Medulla oblongata (tissue), 1 donor: ENCODE measurements at regions not wholly inside any gene's neighbourhood (a gene's known extent, or its start where the extent isn't known, plus 50 kb on each side); places are given as distances from the start of the nearest gene placed in this dataset.
"Not testable (repeated sequence)": the region's sequence is repeated elsewhere in the genome, so short reads cannot be mapped to it uniquely, and the experiment has no call there.

Experiments used
- DNase-seq: peaks from one replicate; pipeline ENCODE4 v3.0.0-alpha.2; 2015; ENCODE audit errors: extremely low spot score

DNA sequence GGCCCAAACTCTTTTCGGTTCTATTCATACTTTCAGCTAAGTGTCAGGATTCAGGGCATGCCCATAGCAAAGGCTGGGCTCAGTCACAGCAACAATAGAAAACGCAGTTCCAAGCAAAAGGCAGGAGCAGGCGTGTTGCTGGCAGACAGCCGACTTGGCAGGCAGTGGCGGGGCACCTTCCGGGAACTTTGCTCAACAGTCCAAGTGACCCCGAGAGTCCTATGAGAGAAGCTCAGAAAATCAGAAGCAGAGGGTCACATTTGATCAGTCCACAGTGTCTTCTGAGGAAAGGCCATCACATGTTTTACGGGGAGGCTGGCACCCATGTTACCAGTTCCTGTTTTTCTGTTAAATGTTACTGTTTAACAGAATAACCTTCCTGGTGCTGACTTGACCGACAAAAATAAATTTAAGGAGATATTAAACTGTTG is 115.0 kb downstream of the DACT1 start:
- peak; percentile 88 for DNase-seq

DNA sequence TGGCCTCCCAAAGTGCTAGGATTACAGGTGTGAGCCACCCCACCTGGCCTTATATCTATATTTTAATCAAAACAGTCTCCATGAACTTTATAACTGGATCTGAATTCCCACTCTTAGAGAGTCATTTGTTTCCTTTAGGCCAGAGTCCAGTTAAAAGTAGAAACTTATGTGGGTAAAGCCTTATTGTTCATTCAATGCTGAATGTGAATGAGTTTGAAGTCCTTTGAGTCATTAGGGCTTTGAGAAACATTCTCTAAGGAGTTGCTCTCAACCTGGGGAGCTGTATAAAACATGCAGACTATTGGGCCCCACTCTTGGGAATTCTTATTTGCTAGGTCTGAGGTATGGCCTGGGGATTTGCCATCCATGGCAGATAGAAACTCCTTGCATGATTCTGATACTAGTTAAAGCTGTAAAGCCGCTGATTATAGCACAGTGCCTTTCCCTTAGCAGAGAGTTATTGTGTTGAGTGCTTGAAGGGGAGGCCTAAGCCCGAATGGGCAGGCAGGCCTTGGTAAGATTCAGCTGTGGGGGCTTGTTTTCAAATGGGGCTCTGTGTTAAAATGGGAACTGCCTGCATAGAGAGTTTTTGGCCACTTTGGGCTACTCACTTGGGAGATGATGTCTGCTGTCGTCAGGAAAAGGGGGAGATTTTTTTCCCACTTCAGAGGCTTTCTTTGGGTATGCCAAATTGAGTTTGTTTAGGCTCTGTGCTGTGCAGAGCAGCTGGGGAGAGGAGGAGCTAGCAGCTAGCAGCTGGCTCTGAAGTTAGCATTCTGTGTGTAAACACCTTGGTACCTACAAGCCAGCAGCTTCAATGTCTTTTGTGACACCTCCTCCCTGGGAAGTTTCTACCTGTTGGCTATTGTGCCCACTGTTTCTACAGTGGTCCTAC is 117.5 kb downstream of the DACT1 start:
- no peak for DNase-seq

DNA sequence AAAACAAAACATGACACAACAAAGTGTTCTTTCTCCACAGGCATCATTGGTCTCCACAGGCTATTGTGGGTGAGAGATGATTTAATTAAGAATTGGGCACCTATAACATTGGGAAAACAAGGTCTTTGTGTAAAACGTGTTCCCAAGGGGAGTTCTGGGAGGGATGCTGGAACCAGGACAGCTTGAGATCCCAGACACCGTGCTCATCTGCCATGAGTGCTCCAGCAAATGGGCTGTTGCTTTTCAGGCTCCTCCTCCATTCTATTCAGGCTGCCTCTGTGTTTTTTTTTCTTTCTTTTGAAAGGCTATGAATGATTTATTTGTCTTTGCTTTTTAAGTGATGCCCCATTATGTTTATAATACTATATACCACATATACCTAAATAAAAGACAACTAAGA is 122.4 kb downstream of the DACT1 start:
- no peak for DNase-seq

DNA sequence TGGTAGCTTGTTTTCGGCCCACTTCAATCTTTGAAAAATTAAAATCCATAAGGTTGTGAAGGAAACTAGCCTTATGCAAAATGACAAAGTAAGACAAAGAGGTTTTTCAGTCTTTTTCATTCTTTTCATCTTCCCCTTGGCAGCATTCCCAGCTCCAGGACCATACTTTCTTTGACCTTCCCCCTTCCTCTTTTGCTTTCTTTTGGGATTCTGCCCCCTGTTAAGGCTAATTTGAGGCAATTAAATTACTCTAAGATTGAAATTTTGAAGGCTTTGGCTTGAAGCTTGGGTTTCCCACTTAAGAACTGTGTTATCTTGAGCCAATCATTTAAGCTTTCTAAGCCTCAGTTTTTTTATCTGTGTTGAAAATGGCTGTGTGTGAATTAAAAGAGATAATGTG is 124.9 kb downstream of the DACT1 start:
- DNase-seq, result no peak

DNA sequence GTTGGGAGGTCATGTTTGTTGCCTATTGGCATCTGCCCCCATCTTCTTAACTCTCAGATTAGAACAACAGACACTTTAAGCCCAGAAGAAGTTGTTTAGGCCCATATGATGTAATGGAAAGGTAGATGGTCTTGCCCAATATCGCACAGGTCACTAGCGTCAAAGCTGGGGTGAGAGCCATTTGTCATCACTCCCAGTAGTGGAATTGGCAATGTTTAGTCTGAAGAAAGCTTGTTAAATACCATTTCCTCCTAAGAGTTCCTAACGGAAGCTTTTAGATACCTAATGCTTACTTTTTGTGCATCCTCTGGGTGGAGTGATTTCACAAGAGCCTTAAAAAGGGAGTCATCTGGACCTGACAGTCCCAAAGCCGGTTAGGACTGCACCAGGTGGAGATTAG is 125.4 kb downstream of the DACT1 start:
- DNase-seq, result no peak

DNA sequence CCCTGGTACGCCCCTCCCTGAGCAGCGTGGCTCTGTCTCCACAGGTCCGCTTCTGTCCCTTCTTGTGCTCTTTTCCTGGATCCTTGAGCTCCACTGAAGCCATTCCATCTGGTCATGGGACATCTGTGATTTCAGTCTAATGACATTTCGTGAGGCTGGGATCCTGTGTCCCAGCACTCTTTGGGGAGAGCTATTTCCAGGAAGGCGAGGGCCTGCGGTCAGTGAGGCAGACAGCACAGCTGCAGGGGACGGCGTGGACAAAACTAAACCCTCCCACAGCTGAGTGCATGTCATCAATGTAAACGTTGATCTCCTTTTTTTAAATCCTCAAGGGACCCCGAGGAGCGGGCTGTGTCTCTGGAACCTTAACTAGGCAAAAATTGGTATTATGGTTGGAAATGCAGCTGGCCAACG is 127.7 kb downstream of the DACT1 start:
- no peak for DNase-seq

DNA sequence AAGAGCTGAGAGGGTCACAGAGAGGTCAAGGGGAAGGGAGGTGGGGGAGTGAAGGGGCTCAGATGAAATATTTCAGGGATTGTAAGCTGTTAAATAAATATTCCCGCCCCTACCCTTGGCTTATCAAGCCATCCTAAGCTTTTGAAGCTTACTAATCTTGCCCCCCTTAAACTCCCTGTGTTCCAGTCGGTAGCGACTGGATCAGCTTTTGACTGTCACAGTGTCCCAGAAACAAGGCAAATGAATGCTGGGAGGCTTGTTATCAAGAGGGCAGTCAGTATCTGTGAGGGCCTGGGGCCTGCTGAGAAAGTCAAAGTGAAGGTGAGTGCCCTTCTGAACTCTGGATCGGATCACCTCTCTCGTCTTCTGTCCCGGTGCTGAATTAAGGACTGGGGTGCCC is 128.1 kb downstream of the DACT1 start:
- DNase-seq, result no peak

DNA sequence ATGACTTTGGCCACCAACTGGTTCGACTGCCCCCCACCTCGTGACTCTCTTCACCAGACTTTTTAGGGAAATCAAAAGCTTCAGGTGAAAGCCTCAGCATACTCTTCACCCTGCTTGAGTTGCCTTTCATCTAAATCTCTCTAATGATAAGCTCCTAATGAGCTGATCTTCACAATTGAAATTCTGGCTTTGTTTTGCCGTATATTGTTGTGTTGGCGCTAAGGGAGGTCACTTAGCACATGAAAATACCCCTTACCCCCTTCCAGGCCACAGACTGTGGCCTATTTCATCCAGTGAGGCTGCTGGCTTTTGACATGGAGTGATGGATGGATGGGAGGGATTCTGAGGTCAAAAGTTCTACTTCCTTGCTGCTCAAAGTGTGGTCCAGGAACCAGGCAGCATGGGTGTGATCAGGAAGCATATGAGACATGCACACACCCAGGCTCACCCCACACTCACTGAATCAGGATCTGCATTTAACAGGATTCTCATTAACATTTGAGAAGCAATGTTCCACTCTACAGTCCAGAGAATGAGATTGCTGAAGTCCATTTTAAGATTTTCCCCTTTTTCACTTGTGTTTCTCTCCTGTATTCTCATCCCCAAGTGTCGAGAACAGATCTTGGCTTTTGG is 131.4 kb downstream of the DACT1 start:
- no peak for DNase-seq

DNA sequence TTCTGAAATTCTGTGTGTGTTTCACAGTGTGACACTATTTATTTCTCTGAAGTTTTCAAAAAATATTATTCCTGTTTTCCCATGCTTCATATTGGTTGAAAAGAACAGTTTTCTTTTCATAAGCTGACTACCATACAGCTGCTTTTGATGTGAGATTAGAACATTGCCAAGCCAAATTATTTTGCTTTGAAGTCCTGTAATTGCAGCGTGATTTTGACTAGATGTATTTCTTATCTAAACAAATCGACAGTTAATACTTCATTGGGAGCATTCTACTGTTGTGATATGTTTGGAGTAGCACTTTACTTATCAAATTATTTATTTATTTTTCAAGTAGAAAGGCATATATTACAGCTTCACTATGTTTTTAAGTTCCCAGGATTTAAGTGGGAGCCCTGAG is 132.0 kb downstream of the DACT1 start:
- DNase-seq, result no peak

DNA sequence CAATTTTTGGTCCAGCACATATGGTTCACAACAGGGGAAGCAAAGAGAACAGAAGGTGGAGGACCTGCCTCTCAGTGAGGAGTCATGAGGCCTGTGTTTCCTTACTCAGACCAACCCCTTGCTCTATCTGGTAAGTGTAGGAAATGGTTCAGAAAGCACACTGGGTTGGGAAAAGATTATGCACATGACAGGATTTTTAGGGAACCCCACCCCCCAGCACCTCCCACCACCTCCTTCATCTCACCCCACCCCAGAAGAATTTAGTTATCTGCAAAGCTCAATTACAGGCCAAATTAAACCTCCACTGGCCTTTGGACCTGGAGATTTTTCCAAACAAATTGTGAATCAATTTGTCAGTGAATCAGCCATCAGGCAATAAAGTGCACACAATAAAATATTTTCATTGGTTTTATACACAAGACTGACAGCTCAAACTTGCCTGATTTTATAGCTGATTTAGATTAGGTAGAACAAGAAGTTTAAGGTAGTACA is 132.8 kb downstream of the DACT1 start:
- no peak for DNase-seq

DNA sequence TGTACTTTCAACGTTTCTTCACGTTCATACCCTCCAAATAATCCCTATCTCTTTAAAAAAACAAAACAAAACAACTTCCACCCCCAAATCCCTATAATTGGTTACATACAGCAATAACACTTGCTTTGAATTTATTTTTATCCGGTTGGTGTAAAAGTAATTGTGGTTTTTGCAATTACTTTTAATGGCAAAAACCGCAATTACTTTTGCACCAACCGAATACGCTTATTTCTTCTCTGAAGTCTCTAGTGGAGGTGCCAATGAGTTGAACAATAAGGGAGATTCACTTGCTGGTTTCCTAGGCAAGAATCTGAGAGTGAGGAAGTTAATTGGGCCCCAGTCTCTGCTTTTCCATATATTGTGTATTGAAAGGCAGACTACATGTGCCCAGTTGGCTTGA is 133.3 kb downstream of the DACT1 start:
- no peak for DNase-seq

DNA sequence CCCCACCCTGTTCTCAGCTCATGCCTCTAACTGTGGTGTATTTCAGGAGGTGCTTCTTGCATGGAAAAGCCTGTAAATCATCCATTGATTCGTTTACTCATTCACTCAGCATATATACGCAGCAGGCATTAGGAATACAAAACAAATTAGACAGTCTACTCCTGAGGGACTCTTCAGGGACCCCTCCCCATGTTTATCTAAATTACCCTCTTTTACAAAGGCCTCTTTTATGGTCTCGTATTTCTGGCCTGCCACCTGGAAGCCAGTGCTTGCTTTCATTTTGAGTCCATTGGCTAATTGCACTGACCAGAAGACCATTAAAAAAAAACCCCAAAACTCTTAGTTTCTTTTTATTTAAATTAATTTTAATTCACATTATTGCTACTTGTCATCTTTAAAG is 134.4 kb downstream of the DACT1 start:
- DNase-seq, result no peak

DNA sequence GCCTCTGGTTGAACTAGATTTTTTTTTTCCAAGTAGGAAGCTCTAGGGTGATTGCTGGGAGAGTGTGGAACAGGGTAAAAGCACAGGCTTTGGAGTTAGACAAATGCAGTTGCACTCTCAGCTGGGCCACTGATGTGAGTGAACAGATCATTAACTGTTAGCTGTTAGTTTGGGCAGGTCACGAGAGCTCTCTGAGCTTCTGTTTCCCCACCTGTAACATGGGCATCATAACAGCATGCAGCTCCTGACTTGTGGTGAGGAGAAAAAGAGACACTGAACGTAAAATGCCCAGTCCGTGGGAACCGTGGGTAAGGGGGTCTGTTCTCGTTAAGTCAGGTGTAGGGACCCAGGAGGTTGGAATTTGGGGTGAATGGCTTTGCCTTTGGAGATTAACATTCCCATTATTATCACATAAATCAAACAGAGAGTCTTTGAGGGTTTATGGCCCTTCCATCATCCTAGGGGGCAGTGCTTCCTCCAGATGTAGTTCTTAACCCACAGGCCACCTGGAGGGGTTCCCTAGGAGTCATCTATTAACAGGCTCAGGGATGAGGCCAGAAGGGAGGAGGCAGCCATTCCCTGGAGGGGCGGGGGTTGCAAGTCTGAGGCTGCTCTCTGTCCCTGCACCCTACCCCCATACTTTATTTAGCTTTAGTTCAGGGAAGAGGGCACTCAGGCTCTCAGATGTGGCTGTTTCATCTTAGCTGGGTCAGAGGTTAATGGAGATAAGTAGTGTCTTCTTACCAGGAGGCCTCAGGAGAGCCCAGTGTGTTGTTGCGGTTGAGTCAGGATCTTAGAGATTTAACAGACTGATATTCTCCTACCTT is 135.2 kb downstream of the DACT1 start:
- DNase-seq, result no peak

DNA sequence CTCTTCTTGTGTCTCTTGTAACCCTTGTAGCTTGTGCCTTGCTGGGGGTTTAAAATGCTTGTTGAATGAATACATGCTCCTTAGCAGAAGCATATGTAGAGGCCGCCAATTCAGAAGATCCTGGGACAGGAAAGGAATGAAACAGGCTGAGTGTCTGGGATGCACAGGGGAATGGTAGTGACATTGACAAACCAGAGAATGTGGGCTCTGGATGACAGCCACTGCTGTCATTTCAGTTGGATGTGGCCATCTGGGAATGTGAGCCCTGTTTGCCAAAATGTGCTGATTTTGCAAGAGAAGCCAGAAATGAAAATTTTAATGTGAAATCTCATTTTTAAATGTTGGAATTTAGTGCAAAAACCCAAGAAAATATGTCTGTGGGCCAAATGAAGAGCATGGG is 136.8 kb downstream of the DACT1 start:
- DNase-seq, result no peak

DNA sequence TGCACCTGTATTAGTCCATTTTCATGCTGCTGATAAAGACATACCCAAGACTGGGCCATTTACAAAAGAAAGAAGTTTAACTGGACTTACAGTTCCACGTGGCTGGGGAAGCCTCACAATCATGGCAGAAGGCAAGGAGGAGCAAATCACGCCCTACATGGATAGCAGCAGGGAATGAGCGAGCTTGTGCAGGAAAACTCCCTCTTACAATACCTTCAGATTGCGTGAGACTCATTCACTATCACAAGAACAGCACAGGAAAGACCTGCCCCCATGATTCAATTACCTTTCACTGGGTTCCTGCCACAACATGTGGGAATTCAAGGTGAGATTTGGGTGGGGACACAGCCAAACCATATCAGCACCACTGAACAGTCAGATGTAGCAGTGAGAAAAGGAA is 137.4 kb downstream of the DACT1 start:
- not testable (repeated sequence) for DNase-seq

DNA sequence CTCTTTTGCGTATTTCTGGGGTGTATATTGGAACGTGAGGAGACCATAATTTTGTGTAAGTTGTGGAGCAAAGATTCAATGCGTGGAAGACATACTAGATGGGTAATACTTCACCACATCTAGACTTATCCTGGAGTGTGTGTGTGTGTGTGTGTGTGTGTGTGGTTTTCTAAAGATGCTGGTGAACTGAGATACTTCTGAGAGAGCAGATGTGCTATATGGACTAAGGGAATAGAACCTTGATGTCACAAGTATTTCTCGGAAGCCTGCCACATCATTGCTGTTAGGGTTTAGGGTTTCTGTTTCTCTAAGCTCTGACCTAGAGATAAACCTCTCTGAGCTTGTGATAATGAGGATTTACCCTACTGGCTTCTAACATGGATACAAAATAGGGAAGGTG is 138.8 kb downstream of the DACT1 start:
- no peak for DNase-seq

DNA sequence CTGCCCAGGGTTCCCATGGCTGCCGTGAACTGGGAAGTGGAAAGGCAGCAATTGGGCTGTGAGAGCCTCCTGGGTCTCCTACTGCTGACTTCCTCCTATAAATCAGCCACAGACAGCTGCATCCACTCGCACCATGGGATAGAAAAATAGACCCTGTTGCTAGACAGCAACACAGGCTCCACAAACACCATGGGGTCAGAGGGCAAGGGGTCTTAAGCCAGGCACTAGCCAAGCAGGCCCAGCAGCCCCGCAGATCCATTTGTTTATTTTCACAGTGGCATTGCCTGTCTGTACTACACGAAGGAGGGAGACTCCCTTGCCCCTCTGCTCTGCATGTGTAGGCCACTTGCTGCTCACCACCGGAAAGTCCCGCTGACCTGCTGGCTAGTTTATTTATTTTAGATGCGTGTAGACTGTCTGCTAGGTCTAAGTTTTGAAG is 139.8 kb downstream of the DACT1 start:
- no peak for DNase-seq

DNA sequence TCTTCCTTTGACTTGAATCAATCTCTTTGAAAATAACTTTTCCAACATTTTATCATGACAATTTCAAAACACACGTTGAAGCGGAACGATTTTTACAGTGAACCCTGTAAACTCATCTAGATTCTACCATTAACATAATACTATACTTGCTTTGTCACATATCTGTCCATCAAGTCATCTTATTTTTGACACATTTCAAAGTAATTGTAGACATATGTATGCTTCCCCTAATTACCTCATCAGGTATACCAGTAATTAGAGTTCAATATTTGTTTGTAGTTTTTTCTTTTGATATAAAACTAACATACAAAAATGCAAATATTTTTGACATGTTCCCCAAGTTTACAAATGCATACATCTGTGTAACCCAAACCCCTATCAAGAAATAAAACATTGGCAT is 140.4 kb downstream of the DACT1 start:
- no peak for DNase-seq

DNA sequence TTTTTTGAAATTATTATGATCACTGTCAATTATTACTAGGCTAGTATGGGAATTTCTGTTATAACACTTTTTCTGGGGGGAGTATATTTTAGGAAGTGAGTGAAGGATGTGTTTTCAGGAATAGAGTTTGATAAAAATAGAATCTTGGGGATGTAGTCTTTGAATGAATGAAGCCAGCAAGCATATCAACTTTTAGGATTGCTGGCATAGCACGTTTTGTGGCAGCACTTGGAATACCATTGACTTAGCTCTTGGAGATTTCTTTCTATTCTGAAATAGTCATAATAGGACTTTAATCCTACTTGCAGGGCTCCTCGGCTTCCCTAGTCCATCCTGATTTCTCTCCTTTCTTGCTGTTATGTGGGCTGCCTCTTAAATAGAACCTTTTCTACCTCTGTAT is 141.6 kb downstream of the DACT1 start:
- no peak for DNase-seq

DNA sequence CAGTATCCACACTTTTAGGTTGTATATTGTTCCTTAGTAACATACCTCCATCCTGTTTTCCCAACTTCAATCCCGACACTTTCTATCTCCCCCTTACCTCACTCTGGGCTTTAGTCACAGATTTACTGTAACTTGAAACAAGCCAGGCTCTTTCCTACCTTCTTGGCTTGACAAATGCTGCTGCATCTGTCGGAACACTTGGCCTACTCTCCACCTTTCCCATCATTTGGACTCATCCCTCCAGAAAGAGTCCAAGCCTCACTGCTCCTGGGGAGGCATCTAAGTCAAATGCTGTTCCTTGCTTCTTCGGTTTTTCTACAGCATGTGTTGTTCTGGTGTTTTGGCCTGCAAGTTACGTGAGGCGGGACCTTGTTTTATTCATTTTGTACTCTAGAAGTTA is 142.4 kb downstream of the DACT1 start:
- DNase-seq, result no peak

DNA sequence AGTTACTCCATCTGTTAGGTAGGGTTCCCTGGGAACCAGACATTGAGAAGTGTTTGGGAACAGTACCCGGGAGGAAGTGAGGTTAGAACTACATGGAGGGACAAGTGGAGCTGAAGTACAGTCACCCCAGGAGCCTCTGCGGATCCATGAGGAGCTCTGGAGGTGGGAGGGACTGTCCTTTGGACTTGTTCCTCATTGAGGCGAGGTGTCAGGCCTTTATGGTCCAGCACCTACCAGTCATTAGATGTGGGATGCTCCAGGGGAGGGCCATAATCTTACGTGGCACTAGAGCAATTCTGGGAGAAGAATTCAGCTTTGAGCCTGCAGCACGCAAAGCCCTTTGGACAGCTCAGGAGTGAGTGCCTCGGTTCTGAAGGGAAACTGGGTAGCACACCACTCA is 142.8 kb downstream of the DACT1 start:
- no peak for DNase-seq

DNA sequence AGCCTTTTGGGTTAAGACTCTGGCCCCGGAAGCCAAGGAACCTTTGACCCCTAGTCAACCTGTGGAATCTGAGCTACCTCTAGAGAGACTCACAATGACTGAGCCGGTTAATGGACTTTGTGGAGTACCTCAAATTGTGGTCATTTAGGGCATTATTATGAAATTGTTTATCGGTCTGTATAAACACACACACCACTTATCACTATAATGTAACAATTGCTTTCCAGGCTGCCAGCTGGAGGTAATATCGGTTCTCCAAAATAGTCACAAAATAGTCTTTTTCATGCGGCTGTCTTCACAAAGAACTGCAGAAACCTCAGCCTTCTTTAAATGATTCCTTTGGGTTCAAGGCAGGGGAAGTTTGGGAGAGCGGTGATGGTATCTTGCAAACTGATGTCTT is 144.2 kb downstream of the DACT1 start:
- DNase-seq, result no peak
